Stimulated activated CD8-positive, alpha-beta memory T cell treated with anti-CD3 and anti-CD28 coated beads, Interleukin-15, amount 100 ng/mL, for 1 hour (primary cell): ENCODE measurements at regions not wholly inside any gene's neighbourhood (a gene's known extent, or its start where the extent isn't known, plus 50 kb on each side); places are given as distances from the start of the nearest gene placed in this dataset.
"Not testable (repeated sequence)": the region's sequence is repeated elsewhere in the genome, so short reads cannot be mapped to it uniquely, and the experiment has no call there.

Experiments
- DNase-seq: peaks from one replicate; pipeline ENCODE4 v3.0.0-alpha.2; 2020; ENCODE audit warnings: low read depth

GRCh38 chr21:27984663-27985325, 1007.9 kb downstream of the LTN1 start:
- DNase-seq, result not testable (repeated sequence)

- not testable (repeated sequence) for DNase-seq
Observed at GRCh38 chr21:27979446-27979845, 1012.6 kb upstream of the ADAMTS5 start.

- DNase-seq, result no peak
Observed at GRCh38 chr21:27975514-27975913, 1008.6 kb upstream of the ADAMTS5 start.

DNA sequence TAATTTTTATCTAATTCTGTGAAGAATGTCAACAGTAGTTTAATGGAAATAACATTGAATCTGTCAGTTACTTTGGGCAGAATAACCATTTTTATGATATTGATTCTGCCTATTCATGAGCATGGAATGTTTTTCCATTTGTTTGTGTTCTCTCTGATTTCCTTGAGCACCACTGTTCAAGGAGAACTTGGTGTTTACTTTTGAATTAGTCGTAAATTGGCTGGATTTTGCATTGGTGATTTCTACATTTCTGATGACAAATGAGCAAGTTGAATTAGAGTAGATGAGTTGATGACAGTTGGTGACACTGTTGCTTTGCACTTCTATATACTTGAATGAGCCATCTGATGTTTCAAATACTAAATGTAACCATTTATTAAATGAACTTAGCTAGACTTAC, 1007.3 kb upstream of the ADAMTS5 start:
- not testable (repeated sequence) for DNase-seq

GRCh38 chr21:27968240-27968639, 1001.4 kb upstream of the ADAMTS5 start:
- DNase-seq, result not testable (repeated sequence)

DNA sequence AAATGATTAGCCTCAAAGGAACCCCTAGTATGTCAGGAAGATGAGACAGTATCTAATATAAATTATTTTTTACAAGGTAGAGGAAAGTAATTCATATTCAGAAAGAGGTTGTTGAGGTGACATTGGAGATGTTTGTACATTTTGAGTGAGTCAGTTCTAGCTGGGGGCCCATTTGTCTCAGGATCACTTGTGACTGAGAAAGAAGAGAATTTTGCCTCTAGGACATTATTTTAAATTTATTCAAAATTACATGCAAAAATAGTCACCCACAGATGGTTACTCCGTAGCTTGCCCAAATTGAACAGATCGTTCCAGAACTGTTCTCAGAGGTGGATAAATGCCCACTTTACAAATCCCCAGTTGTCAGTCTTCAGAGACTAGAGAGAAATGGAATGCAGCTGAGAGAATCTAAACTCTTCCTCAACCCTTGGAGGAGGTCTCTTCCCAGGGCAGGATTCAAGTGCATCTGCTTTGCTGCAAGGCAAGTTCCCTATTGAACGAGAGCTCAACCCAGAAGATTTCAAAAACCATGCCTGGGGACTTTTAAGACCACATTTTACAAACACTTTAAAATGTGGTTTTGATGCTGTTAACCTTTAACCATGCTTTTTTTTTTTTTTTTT, 987.8 kb upstream of the ADAMTS5 start:
- no peak for DNase-seq

DNA sequence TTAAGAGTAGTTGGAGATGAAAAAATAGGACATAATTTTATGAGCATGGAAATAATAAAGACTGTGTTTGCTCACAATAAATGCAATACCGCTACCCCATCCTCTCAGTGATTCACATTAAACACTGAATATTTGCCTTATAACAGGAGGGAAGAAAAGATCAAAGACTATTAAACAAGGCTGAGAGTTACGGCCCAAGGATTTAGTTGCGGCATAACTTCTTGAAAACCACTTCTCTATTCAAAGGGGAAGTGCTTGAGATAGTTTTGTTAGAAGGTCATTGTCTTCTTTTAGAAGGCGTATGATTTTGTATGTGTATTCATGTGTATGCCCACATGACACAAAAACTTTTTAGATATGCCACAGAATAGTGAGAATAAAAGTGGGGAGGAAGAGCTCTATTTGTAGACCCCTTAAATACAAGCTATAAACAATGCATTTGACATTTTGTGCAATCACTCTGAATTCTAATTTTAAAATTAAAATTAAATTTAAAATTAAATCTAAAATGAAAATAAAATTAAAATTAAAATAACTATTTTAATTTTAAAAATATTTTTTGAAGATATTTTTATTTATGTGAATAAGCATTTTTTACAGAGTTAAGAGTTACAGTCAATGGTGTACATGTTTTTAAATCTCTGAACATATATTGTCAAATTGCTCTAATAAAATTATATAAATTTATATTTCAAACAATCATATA, 986.6 kb upstream of the ADAMTS5 start:
- DNase-seq, result no peak

DNA sequence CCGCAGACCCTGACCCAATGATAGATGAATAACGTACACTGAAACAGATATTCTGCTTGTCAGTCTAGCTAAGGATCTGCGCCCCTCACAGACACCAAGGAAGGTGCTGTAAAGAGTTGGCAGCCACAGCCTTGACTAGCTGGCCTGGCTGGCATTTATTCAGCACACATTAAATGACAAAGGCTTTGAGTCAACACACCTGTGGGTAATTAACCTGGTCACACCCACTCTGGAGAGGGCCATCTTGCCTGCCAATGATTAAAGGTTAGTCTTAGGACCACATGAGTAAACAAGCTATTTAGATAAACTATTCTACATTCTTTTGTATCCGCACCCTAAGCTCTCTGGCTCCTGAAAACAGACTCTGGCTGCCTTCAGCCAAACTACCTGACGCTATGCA, 982.2 kb upstream of the ADAMTS5 start:
- not testable (repeated sequence) for DNase-seq

DNA sequence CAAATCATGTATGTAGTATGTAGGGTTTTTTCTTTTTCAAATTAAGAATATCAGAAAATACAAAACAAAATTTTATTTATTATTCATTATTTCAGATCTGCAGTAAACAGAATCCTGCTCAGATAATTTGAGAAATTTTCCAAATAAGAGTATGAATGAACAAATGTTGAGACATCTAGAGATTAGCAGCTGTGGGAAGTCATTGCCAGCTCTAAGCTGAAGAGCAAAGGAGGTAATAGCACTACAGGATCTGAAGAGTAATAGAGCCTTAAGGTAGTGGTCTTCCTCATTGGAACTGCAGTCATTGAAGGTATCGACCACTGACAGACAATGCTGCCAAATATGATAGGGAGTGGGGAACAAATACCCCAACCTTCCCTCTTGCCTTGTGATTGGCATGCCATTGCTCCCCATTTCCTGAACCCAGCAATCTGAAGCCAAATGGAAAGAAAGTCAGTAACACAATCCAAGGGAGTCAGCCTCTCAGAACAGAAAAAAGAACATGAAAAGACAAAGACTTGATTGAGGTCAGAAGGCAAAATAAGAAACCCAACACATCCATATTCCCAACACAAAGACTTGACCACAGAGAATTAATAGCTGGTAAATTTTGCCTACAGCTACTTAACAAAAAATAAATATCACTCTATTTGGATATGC, 963.4 kb upstream of the ADAMTS5 start:
- DNase-seq, result not testable (repeated sequence)

DNA sequence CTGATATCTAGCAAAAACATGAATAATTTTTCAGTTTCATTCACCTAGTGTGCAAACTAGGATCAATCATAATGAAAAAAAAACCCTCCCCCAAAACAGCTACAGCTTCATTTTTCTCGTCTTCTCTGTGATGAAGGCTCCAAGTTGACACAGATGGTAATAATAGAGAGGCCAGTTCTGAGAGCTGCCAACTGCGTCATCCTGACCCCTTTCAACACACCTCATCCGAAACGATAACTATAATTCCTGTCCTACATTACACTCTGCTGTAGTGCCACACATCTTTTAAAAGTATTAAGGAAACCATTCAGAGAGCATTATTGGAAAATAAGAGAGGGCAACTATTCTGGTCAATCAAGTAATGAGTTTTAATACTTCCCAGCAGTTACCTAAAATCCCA, 962.3 kb upstream of the ADAMTS5 start:
- DNase-seq, result not testable (repeated sequence)

DNA sequence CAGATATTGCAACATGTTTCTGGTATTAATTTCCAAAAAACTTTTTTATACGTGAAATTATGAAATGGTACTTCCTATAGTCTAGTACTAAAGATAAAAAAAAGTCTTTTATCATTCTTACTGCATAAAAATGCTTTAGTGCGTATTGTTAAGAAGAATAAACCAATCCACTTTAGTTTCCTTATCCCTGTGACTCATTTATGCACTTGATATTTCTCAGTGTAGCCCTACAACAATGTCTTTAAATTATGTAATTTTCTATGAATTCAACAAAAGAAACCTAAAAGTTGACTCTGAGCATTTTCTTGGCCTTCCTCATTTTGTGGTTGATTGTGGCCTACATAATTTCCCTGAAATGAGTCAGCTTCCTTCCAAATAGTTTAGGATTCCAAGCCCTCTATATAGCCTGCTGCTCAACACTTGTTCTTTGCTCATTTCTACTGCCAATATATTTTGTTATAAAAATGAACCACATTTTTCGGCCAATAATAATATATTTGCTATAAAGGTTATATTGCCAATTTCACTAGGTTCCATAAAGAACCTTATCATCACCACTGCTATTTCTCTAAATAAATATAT, 961.7 kb upstream of the ADAMTS5 start:
- not testable (repeated sequence) for DNase-seq

- DNase-seq, result not testable (repeated sequence)
Observed at GRCh38 chr21:27921421-27921820, 954.5 kb upstream of the ADAMTS5 start.

DNA sequence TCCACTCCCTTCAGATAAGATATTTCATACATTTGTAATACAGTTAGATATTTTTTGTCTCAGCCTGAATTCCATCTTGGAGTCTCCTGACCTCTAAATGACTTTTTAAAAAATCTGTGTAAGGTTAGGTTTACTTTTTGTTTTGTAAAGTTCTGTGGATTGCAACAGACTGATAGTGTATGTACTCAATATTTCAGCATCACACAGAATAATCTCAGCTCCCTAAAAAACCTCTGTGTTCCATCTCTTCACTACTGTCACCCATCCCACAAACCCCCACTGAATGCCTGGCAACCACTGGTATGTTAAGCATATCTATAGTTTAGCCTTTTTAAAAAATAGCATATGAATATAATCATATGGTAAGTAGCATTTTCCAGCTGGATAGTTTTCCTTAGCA, 951.1 kb upstream of the ADAMTS5 start:
- DNase-seq, result not testable (repeated sequence)

DNA sequence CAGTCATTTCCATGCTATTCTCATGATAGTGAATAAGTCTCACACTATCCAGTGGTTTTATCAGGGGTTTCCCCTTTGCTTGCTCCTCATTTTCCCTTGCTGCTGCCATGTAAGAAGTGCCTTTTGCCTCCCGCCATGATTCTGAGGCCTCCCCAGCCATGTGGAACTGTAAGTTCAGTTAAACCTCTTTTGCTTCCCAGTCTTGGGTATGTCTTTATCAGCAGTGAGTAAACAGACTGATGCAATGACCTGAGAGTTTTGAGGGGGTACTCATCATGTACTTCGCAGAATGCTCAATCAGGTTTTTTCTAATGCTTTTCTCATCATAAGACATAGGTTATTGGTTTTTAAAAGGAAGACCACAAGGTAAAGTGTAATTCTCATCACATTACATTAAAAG, 949.4 kb upstream of the ADAMTS5 start:
- DNase-seq, result not testable (repeated sequence)

- DNase-seq, result not testable (repeated sequence)
Observed at GRCh38 chr21:27912133-27912532, 945.2 kb upstream of the ADAMTS5 start.

GRCh38 chr21:27909487-27909886, 942.6 kb upstream of the ADAMTS5 start:
- not testable (repeated sequence) for DNase-seq

GRCh38 chr21:27908816-27909215, 941.9 kb upstream of the ADAMTS5 start:
- not testable (repeated sequence) for DNase-seq

- not testable (repeated sequence) for DNase-seq
Observed at GRCh38 chr21:27902904-27903303, 936.0 kb upstream of the ADAMTS5 start.

- DNase-seq, result not testable (repeated sequence)
Observed at GRCh38 chr21:27893619-27894018, 926.7 kb upstream of the ADAMTS5 start.

DNA sequence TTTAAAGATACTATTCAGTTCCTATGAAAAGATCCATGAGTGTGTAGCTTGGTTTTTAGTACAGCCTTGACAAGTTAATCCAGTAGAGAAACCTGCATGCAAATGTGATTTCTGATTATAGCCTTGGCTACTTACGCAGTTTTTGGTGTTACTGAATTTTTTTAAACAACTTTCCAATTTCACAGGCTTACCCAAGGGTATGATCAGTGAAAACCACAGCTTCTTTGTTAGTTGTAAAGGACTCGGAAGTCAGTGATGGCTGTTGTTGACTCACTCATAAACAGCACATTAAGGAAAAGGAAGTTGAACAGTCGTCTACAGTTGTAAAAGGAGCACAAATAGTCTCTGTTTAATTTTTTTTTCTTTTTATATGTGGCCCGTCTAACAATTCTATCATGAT, 924.6 kb upstream of the ADAMTS5 start:
- DNase-seq, result not testable (repeated sequence)

DNA sequence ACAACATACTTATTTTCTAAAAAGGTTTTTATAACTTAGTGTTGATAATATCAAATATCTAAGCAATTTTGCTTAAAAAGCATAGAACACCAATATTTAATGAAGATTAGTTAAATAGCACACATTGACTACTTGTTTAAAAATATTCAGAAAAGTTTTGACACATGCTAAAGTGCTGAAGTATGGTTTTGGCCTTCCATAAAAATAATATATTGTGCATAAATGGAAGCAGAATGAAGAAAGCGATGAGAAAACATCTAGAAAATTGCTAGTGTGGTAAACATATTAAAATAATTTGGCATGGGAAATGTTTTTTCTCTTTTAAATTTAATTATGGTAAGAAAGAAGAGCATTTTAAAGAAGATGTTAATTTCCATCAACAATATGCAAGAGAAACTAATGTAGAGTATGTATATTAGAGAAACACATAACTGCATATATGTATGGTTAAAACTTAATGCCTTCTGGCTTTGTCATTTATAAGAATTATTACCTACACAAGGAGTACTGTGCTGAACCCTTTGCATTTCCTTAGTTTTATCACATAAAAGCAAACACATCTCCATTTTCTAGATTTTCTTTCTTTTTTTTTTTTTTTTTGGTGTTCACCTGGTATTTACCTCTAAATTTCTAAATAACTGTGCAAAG, 921.0 kb upstream of the ADAMTS5 start:
- DNase-seq, result not testable (repeated sequence)

GRCh38 chr21:27885296-27885711, 918.4 kb upstream of the ADAMTS5 start:
- DNase-seq, result no peak
